ENCODE measurements at regions not wholly inside any gene's neighbourhood (a gene's known extent, or its start where the extent isn't known, plus 50 kb on each side); places are given as distances from the start of the nearest gene placed in this dataset.
"Not testable (repeated sequence)": the region's sequence is repeated elsewhere in the genome, so short reads cannot be mapped to it uniquely, and the experiment has no call there.

DNA sequence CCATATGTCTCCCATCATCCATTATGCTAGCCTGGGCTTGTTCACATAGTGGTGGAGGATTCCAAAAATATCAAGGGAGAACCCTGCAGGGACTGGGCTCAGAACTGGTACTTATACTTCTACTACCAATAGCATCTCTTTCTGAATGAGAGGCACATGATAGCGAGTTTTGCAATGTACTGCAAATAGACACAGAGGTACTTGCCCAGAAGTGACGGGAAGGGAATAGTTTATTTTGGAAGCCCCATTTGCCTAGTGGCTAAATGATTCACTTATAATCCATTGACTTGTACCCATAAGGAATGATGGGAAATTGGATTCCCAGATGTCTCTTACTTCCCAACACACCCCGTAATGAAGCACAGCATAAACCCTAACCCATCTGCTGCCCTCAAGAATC, 124.8 kb upstream of the ERCC4 start:
- DNase-seq, result no peak

DNA sequence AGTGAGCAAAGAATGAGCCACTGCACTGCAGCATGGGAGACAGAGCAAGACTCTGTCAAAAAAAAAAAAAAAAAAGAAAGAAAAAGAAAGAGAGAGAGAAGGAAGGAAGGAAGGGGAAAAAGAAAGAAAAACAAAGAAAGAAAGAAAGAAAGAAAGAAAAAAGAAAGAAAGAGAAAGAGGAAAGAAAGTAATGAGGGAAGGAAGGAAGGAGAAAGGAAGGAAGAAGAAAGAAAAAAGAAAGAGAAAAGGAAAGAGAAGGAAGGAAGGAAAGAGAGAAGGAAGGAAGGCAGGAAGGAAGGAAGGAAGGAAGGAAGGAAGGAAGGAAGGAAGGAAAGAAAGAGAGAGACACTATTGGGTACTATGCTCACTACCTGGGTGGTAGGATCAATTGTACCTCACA, 122.2 kb upstream of the ERCC4 start:
- DNase-seq, result no peak

DNA sequence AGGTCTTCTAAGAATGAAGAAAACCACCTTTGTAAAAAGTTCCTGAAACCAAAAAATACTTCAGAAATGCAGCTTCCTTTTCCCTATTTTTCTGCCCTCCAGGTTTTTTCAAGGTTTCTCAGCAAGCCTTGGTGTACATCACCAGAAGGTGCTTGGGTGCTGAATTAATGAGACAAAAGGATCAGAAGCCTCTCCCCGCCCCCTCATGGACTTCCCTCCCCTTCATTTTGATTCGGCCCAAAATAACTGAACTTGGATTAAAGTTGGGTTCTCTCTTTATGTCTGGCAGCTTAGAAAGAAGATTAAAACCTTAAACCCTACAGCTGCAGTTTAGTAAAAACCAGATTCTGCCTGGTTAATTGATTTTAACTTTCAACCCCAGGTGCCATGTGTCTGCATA, 121.7 kb upstream of the ERCC4 start:
- DNase-seq, result no peak

DNA sequence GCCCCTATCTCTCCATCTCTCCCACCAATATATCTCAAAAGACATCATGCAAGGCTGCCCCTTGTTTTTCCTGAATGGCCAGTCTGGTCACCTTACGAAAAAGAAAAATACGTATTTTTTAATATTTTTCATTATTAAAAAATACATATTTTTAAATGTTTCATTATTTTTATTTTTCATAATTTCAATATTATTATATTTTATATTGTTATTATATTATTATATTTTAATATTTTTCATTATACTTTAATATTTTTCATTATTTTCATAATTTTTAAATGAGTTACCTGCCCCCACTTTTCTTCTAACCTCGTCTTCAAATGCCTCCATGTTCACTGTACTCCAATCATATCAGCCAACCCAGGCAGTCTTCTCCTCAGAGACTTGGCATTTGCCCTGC, 116.0 kb upstream of the ERCC4 start:
- DNase-seq, result no peak

DNA sequence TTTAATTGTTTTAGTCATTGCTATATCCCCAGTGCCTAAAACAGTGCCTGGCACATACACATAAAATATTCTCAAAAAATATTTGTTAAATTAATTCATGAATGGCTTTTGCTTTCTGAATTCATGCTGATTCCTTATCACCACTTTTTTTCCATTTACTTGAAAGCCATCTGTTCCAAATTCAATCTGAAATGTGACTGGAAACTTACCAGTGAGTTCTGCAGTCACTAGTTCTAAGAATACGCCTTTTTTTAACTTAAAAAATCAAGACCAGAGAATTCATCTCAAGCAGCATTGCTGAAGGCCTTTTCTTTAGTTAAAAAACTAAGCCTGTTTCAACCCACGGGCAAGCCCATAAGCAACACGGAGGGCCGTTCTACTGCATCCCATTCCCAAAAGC, 114.0 kb upstream of the ERCC4 start:
- DNase-seq, result peak in 2 of 58 donors; percentile 13 to 14

DNA sequence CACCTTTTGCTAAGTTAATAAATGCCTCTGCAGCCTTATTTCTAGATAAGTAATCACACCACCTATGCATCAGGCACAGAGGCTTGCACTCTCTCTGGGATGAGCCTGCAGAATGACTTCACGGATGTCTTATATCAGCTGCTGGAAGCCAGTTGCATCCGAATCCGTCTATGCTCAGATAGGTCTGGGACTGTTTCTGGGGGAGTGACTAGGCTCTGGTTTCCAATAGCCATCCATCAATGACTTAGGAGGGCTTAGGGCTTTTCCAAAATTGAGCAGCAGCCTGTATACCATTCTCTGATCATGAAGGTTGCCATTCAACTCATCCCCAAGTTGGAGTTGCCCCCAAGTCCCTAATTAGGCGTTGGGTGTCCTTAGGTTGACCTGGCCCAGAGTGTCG, 113.3 kb upstream of the ERCC4 start:
- DNase-seq, result no peak

DNA sequence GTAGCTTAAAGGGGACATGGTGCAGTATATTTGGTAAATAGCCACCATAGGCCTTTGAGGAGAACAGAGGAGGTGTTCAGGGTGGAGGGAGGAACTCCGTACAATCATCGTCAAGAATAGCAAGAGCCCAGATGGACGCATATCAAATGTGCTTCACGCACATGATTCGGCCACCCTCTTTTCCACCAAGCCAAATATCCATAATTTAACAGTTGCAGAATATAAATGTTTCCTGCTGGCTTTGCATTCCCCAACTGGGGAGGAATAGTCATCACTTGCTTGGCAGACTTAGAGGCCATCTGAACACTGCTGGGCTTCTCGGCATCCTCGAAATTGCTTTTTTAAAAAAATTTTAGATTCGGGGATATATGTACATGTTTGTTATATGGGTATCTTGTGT, 111.9 kb upstream of the ERCC4 start:
- DNase-seq, result peak in 10 of 58 donors; percentile 2 to 34 (median 16)

DNA sequence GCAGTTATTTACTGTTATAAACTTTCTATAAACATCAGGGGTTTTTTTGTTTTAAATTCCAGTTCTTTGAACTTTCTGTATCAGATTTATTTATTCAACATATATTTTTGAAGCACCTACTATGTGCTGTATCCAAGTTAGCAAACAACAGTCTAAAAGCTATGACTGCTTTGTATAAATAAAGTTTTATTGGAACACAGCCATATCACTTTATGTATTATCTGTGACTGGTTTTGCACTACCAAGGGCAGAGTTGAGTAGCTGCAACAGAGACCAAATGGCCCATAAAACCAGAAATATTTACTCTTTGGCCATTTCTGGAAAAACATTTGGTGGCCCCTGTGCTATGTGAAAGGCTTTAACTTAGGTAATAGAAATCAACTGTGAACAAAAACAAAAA, 110.2 kb upstream of the ERCC4 start:
- DNase-seq, result no peak

DNA sequence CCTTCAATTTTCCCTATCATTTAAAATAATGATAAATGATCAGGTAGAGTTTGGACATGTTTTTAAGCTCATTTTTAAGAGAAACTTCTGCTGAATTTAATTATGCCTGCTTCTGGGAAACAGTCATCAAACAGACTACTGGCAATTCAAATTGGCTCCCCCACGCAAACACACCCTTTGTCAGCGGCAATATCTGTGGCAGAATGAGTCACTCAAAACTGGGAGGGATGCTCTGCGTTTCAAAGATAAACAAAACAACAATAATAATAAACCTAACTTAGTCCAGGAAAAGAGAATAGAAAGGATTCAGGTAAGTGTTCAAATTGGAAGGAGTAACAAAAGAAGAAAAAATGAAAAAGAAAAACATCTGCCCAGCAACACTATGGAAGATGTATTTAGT, 108.1 kb upstream of the ERCC4 start:
- DNase-seq, result peak in 1 of 58 donors; percentile 11

DNA sequence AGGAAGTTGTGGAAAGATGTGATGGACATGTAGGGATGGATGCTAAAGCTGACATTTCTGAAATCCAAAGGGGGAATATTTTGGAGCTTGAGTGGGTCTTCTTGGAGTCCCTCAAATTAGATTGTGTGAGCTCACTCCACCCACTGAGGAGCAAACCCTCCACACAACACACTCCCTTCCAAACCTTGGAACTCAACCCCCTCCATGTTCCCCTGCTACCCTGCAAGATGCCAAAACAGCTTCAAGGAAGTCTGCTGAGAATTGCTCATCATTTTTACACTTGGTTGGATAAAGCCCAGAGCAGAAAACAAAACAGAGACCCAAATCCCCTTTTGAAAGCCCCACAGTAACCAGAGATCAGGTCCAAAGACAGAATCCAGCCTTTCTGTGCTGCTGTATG, 103.3 kb upstream of the ERCC4 start:
- peak in 15 of 58 donors; percentile 2 to 60 (median 20) for DNase-seq

DNA sequence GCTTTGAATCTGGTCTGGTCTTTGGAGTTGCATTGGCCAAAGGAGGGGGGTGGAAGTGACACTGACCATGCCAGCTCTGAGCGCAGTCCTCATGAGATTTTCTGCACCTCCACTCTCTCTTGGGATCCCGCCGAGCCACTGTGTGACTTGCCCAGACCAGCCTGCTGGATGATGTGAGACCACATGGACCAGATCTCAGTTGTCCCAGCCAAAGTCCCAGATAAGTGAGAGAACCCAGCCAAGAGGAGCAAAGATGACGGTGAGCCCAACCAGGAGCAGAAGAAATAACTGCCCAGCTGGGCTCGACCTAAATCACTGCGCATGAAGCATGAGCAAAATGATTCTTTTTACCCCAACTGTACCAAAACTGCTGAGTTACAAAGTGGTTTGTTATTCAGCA, 96.5 kb upstream of the ERCC4 start:
- no peak for DNase-seq

DNA sequence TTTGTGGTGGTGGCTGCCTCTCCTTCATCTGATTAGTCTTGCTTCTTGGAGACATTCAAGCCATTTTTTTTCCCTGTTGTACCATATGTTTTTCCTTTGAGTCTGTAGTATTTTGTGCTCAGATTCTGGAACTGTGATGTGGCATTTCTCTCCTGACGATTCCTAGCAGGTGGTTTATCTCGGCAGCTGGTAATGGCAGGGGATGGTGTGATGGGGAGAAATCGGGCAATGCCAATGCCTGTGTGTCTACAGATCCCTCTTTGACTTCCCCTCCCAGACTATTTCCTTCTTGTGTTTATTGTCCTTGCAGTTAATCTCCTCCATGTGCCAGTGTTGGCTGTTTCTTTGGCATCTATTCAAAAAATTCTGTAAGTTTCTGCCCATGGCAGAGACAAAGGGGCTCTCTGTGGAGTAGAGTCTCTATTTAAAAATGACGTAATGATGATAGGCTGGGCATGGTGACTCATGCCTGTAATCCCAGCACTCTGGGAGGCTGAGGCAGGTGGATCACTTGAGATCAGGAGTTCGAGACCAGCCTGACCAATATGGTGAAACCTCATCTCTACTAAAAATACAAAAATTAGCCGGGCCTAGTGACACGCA, 90.2 kb upstream of the ERCC4 start:
- peak in 8 of 58 donors; percentile 4 to 39 (median 16) for DNase-seq

DNA sequence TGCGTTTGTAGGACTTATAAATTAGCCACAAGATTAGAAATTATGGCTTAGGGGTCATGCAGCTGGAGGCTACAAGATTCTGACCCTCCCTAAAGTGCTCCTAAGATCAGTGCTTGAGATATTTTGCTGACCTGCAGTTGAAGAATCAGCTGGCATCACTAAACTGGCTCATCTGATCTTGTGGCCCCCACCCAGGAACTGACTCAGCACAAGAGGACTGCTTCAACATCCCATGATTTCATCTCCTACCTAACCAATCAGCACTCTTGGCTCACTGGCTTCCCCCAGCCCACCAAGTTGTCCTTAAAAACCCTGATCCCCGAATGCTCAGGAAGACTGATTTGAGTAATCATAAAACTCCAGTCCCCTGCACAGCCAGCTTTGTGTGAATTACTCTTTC, 86.4 kb upstream of the ERCC4 start:
- DNase-seq, result no peak

DNA sequence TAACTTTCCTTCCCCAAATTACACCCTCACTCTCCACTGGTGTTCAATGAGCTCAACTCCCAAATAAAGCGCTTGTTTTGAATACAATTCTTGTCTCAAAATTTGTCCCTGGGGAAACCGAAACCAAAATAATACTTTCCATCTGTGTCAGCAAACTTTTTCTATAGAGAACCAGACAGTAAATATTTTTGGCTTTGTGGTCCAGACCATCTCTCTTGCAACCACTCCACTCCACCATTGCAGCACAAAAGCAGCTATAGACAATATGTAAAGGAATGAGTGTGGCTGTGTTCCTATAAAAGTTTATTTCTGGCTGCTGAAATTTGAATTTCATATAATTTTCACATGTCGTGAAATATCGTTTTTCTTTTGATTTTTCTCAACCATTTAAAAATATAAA, 84.6 kb upstream of the ERCC4 start:
- DNase-seq, result no peak

DNA sequence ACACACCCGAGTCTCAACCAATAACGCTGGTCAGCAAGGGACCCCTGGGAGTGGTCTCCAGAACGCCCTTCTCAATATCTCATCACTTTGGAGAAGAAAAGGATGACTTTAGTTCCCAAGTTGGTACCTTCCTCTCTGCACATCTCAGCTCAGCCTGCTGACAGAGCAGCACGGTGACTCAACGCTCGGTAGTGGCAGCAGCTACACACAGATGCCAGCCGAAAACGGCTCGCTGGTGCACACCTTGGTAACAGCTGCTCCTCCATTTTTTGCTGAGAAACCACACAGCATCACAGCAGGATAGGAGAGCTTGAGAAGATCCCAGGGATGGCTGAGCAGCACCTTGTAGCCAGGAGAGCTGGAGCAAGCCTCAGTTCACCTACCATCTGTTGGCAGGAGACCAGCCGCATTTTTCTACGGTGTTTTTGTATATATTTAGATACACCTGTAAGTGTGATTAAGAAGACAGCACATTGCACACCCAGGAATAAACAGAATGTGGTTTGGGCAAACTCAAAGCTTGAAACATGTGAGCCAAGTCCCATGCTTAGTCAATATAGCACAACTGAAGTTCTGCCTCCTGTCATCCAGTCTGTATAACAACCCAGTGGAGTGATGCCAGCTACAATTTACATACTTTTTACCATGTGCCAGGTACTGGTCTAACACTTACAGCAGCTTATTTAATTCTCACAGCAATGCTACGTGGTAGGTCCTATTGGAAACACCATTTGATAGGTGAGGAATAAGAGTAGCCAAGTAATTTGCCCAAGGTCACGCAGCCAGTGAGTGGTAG, 83.8 kb upstream of the ERCC4 start:
- DNase-seq, result peak in 3 of 58 donors; percentile 1 to 9 (median 2)

DNA sequence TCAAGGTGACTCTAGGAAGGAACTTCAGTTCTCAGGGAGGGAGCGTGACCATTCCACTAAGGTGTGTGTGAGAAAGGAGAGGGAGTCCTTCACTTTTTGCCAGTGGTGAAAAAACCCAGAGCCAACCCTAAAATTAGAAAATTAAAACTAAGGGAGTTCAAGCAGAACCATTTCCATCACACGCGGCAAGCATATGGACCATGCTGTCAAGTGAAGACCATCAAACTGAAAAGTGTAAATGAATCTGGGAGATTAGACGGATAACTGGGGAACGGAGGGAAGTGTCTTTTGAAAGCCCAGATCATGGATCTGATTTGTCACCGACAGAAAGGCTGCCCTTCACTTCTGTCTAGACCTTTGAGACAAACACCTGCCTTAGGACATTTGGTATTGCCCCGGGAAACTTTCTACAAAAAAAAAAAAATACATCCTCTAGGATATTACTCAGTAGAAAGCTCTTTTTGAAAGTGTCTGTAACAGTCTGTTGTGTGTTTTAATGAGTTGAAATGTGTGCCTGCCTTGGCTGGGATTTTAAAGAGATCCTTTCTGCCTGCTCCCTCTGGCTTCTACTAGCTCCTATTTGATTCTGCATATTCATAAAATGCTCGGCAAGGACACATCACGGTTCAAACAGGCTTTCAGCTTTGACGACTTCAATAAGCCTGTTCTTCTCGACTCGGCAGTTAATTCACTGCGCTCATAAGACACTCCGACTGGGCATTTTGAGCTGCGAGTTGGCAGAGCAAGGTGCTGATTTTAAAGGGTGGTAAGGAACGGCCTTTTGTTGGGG, 81.4 kb upstream of the ERCC4 start:
- no peak for DNase-seq

DNA sequence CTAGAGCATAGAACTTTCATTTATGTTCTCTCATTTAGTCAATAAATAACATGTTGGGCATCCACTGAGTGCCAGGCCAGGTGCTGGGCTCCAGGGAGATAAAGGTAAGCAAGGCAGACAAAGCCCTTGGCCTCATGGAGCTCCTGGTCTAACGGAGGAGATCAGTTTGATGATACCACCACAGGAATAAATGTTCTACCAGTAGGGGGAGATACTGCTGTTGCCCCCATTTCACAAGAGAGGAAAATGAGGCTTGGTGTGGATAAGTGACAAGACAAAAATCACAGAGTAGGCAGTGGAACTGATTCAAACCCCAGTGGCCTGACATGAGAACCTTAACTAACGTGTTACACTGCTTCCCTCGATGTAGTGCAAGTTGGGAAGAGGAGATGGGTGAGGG, 80.4 kb upstream of the ERCC4 start:
- no peak for DNase-seq

DNA sequence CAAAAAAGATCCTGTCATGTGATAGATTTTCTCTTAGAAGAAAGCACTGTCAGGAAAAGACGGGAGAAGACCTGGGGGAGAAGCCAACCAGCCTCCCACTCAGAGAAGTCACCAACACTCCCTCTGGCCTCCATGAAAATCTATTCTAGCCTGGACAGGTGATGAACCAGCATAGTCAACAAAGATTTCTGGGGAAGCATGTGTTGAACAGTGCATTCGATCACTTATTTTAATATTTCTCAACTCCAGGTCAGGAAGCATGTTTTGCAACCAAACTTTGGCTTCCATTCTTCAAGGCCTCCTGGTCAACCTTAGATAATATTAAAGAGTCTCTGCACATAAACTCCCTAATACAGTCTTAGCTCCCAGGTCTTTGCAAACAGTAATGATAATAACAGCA, 74.7 kb upstream of the ERCC4 start:
- DNase-seq, result no peak

DNA sequence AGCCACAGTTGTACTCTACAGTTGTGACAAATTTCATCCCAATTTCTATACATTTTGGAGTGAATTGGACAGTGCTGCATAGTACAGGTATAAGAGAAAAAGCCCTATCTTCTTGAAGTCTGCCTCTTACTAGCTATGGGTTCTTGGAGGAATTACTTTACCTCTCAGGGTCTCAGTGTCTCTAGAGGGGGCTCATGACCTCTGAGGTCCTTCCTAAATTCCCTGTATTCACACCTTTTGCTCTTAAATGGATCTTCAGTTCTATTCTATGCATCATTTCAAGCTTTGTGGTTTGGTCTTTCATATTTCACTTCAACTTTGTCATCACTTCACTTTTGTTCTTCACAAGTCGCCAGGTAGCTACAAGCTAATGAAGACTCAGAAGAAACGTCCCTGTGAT, 71.2 kb upstream of the ERCC4 start:
- no peak for DNase-seq

DNA sequence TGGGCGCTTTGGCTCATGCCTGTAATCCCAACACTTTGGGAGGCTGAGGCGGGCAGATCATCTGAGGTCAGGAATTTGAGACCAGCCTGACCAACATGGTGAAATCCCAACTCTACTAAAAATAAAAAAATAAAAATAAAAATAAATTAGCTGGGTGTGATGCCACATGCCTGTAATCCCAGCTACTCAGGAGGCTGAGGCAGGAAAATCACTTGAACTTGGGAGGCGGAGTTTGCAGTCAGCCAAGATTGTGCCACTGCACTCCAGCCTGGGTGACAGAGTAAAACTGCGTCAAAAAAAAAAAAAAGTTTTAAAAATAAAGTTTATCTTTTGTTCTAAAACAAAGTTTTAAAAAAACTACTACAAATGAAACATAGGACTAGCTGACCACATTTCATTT, 69.8 kb upstream of the ERCC4 start:
- DNase-seq, result not testable (repeated sequence)

DNA sequence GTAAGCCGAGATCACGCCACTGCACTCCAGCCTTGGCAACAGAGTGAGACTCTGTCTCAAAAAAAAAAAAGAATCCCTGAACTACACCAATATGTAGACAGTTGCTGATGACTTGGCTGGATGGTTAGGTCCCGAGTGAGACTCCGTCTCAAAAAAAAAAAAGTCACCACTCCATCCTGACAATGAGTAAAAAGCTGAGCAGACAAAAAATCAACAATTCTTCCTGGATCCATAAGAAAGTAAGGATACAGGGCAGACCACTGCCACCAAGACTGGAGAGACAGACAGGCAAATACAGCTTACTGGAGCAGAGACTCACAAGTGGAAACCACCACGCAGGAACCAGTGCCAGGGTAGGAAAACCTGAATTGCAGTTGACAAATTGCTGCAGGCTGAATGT, 67.1 kb upstream of the ERCC4 start:
- no peak for DNase-seq

DNA sequence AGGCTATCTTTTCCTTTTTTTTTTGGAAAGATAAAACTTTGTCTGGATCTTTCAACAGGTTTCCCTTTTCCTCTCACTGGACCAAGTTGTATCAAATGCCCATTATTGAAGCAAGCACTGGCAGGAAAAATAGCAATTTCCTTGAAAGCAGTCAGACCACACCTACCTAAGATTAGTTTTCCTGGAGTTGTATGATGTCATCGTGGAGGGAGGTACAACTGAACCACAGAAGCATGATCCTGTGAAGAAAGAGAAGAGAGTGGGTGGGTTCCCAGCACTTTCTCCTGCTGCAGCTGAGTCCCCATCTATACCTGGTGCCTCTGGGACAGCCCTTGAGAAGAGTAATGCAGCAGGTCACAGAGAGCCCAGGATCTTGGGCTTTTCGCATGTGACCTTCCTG, 63.6 kb upstream of the ERCC4 start:
- DNase-seq, result peak in 1 of 58 donors; percentile 1

Data from anterior cingulate cortex (tissue), 58 donors.